MM.1S (cell line): ENCODE measurements at regions not wholly inside any gene's neighbourhood (a gene's known extent, or its start where the extent isn't known, plus 50 kb on each side); places are given as distances from the start of the nearest gene placed in this dataset.

ENCODE experiments used
- DNase-seq: peaks from one replicate; pipeline ENCODE4 v3.0.0-alpha.2; 2015
- H2AFZ ChIP-seq: fragments of 300-600 bp; sonication (generic); 2 replicates; pipeline ENCODE4 v1.6.0; 2016; ENCODE audit warnings: antibody characterized with exemption, low read length
- H3F3A ChIP-seq: fragments of 300-600 bp; sonication (generic); 2 replicates; pipeline ENCODE4 v1.6.1; 2016; ENCODE audit warnings: mild to moderate bottlenecking, antibody characterized with exemption, low read length, moderate library complexity, mixed read lengths; ENCODE audit not compliant: insufficient read depth
- H3K27ac ChIP-seq: fragments of 300-600 bp; sonication (generic); 2 replicates; pipeline ENCODE4 v1.5.1; 2016; ENCODE audit warnings: mild to moderate bottlenecking, low read length
- H3K27me3 ChIP-seq: fragments of 300-600 bp; sonication (generic); replicated peaks from 2 replicates; pipeline ENCODE4 v1.6.0; 2016; ENCODE audit warnings: low read length; ENCODE audit not compliant: insufficient read depth
- H3K36me3 ChIP-seq: fragments of 300-600 bp; sonication (generic); replicated peaks from 2 replicates; pipeline ENCODE4 v1.6.1; 2016; ENCODE audit warnings: mild to moderate bottlenecking, low read length, mixed read lengths; ENCODE audit not compliant: insufficient read depth
- H3K4me1 ChIP-seq: fragments of 300-600 bp; sonication (generic); 2 replicates; pipeline ENCODE4 v1.6.1; 2016; ENCODE audit warnings: low read length, mixed read lengths
- H3K4me2 ChIP-seq: fragments of 300-600 bp; sonication (generic); 2 replicates; pipeline ENCODE4 v1.6.0; 2016; ENCODE audit warnings: low read depth, low read length
- H3K4me3 ChIP-seq: fragments of 300-600 bp; sonication (generic); 2 replicates; pipeline ENCODE4 v1.5.1; 2016; ENCODE audit warnings: low read length, mixed read lengths
- H3K79me2 ChIP-seq: fragments of 300-600 bp; sonication (generic); 2 replicates; pipeline ENCODE4 v1.6.1; 2016; ENCODE audit warnings: mixed run types, low read length, mixed read lengths
- H3K9ac ChIP-seq: fragments of 300-600 bp; sonication (generic); 2 replicates; pipeline ENCODE4 v1.6.1; 2016; ENCODE audit warnings: low read length, mixed read lengths
- H3K9me2 ChIP-seq: fragments of 300-600 bp; sonication (generic); replicated peaks from 2 replicates; pipeline ENCODE4 v1.6.1; 2016; ENCODE audit warnings: mild to moderate bottlenecking, low read length, mixed read lengths; ENCODE audit not compliant: insufficient read depth
- H3K9me3 ChIP-seq: fragments of 300-600 bp; sonication (generic); replicated peaks from 2 replicates; pipeline ENCODE4 v1.6.1; 2016; ENCODE audit warnings: mild to moderate bottlenecking, low read length, mixed read lengths; ENCODE audit not compliant: insufficient read depth
- H4K20me1 ChIP-seq: fragments of 300-600 bp; sonication (generic); 2 replicates; pipeline ENCODE4 v1.6.1; 2016; ENCODE audit warnings: mild to moderate bottlenecking, low read length, moderate library complexity, mixed read lengths; ENCODE audit not compliant: insufficient read depth
- EZH2 ChIP-seq: fragments of 300-600 bp; sonication (generic); optimal IDR thresholded peaks from 2 replicates; pipeline ENCODE3; 2017; ENCODE audit warnings: low read depth, mild to moderate bottlenecking, antibody characterized with exemption, low read length, mixed read lengths
- EZH2phosphoT487 ChIP-seq: fragments of 300-600 bp; sonication (generic); IDR thresholded peaks from 2 replicates; pipeline ENCODE4 v1.6.1; 2018; ENCODE audit warnings: antibody characterized with exemption, low read length
- TF ChIP-seq, protein P1 (sequence below): fragments of 300-600 bp; sonication (generic); IDR thresholded peaks from 2 replicates; pipeline ENCODE4 v1.5.1; 2016; ENCODE audit warnings: antibody characterized with exemption, low read length, mixed read lengths

DNA sequence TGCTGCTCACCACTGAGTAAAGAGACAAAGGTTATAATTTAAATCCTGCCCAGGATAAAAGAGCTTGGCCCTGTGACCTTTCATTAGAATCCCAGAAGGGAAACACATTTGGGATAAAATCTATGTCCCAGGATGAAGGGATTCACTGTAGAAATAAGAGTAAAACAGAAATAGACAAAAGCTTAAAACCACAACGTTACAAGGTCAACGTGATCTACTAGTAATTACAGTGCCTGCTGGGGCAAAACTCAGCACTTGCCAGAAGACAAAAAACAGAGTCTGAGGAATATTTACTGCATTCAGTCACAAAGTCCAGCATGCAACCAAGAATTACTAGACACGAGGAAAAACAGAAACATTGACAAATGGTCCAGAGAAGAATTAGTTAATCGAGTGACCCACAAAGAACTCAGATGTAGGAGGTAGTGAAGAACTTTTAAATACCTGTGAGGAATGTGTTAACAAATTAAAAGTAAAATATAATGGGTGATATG is 982.3 kb downstream of the GATA3 start:
- Histone ChIP-seq H3K79me2 (no peaks in the 10 kb centered on the region), H3K4me1 (no peaks in the 10 kb centered on the region), H3K4me2 (no peak overlapping the region), H3K9me2 (no peaks in the 10 kb centered on the region), H4K20me1 (no peaks in the 10 kb centered on the region), H3K4me3 (no peak overlapping the region), H3K9ac (no peak overlapping the region), H3K9me3 (no peaks in the 10 kb centered on the region), H3K27me3 (no peaks in the 10 kb centered on the region), H3K27ac (no peak overlapping the region), H3K36me3 (no peaks in the 10 kb centered on the region), H3F3A (no peaks in the 10 kb centered on the region), H2AFZ (no peak overlapping the region)
- no peak for DNase-seq
- TF ChIP-seq EZH2phosphoT487 = no peak
- TF ChIP-seq, protein P1, sequence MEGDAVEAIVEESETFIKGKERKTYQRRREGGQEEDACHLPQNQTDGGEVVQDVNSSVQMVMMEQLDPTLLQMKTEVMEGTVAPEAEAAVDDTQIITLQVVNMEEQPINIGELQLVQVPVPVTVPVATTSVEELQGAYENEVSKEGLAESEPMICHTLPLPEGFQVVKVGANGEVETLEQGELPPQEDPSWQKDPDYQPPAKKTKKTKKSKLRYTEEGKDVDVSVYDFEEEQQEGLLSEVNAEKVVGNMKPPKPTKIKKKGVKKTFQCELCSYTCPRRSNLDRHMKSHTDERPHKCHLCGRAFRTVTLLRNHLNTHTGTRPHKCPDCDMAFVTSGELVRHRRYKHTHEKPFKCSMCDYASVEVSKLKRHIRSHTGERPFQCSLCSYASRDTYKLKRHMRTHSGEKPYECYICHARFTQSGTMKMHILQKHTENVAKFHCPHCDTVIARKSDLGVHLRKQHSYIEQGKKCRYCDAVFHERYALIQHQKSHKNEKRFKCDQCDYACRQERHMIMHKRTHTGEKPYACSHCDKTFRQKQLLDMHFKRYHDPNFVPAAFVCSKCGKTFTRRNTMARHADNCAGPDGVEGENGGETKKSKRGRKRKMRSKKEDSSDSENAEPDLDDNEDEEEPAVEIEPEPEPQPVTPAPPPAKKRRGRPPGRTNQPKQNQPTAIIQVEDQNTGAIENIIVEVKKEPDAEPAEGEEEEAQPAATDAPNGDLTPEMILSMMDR = no peak
- TF ChIP-seq EZH2 = no peak

DNA sequence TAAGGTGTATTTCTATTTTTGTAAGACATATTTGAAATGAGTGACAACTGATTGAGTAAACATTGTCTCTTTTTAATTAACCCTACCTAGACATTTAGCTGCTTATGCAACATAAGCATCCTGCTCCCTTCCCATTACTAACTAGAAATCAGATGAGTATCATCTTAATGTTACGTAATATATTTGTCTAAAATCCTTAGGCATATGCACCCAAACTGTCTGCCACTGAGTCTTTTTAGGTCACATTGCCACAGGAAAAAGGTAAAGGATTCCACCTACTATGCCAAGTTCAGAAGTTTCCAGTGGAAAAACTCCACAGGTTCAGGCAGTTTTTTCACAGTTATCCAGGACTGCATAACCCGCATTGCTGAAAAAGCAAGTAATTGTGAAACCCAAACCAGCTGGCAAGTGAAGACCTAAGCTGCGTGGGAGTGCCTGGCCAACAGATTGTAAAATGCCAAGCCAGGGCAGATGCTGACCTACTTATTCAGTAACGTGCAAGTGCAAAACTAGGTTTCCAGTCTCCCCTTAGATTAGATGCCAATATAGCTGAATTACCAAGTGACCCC is 983.7 kb downstream of the GATA3 start:
- no peak overlapping the region for H2AFZ ChIP-seq
- no peaks in the 10 kb centered on the region for H3K9me2 ChIP-seq
- TF ChIP-seq, protein P1 = no peak
- no peak for TF ChIP-seq EZH2
- TF ChIP-seq EZH2phosphoT487 = no peak
- no peak for DNase-seq
- no peak overlapping the region for H3K9ac ChIP-seq
- H3K4me2 ChIP-seq = no peak overlapping the region
- H3K27me3 ChIP-seq = no peaks in the 10 kb centered on the region
- no peaks in the 10 kb centered on the region for H3K4me1 ChIP-seq
- no peaks in the 10 kb centered on the region for H3K9me3 ChIP-seq
- no peaks in the 10 kb centered on the region for H3F3A ChIP-seq
- no peaks in the 10 kb centered on the region for H3K79me2 ChIP-seq
- no peaks in the 10 kb centered on the region for H4K20me1 ChIP-seq
- no peak overlapping the region for H3K4me3 ChIP-seq
- H3K27ac ChIP-seq = no peak overlapping the region
- no peaks in the 10 kb centered on the region for H3K36me3 ChIP-seq

DNA sequence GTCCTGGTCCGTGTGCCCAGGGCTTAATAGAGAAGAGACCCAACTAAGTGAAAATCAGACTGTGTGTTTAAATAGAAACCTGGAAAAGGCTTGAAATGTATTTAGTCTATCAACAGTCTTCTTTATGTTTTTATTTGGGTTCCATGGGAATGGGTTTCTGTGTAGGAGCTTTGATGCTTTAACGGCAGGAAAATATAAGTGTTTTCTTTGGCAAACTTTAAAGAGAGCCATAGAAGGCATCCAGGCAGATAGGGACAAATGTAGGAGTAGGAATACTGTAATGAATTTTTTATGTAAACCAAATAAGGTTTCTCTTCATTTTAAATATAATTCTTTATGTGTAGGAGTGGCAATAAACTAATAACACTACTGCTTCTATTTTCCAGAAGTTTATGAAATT is 989.0 kb downstream of the GATA3 start:
- Histone ChIP-seq H2AFZ (no peak overlapping the region), H3K79me2 (no peaks in the 10 kb centered on the region), H3K27me3 (no peaks in the 10 kb centered on the region), H3K27ac (no peak overlapping the region), H3F3A (no peaks in the 10 kb centered on the region), H4K20me1 (no peaks in the 10 kb centered on the region), H3K4me1 (no peaks in the 10 kb centered on the region), H3K9ac (no peak overlapping the region), H3K9me3 (no peaks in the 10 kb centered on the region), H3K4me3 (no peak overlapping the region), H3K4me2 (no peak overlapping the region), H3K9me2 (no peaks in the 10 kb centered on the region), H3K36me3 (no peaks in the 10 kb centered on the region)
- TF ChIP-seq EZH2phosphoT487 (no peak), EZH2 (no peak)
- TF ChIP-seq, protein P1 = no peak
- DNase-seq = no peak
